ENCODE measurements at regions not wholly inside any gene's neighbourhood (a gene's known extent, or its start where the extent isn't known, plus 50 kb on each side); places are given as distances from the start of the nearest gene placed in this dataset.

- no peak for DNase-seq (ENCODE audit: low read depth)
Observed at GRCh38 chr4:144574000-144574399, 72.0 kb upstream of the HHIP start.

GRCh38 chr4:144574509-144574908 is 71.4 kb upstream of the HHIP start:
- DNase-seq (ENCODE audit: low read depth) = no peak

- peak; percentile 46 for DNase-seq (ENCODE audit: low read depth)
Observed at GRCh38 chr4:144575181-144575580, 70.8 kb upstream of the HHIP start.

GRCh38 chr4:144578681-144579080 is 67.3 kb upstream of the HHIP start:
- no peak for DNase-seq (ENCODE audit: low read depth)

GRCh38 chr4:144579411-144580030 is 66.4 kb upstream of the HHIP start:
- no peak for DNase-seq (ENCODE audit: low read depth)

- no peak for DNase-seq (ENCODE audit: low read depth)
Observed at GRCh38 chr4:144580430-144580829, 65.5 kb upstream of the HHIP start.

- DNase-seq (ENCODE audit: low read depth) = peak; percentile 62
Observed at GRCh38 chr4:144582105-144582850, 63.7 kb upstream of the HHIP start.

- DNase-seq (ENCODE audit: low read depth) = no peak
Observed at GRCh38 chr4:144582975-144583374, 63.0 kb upstream of the HHIP start.

GRCh38 chr4:144583658-144584057 is 62.3 kb upstream of the HHIP start:
- peak; percentile 76 for DNase-seq (ENCODE audit: low read depth)

GRCh38 chr4:144584428-144584827 is 61.5 kb upstream of the HHIP start:
- DNase-seq (ENCODE audit: low read depth) = no peak

GRCh38 chr4:144589512-144589911 is 56.4 kb upstream of the HHIP start:
- no peak for DNase-seq (ENCODE audit: low read depth)

- no peak for DNase-seq (ENCODE audit: low read depth)
Observed at GRCh38 chr4:144590020-144590419, 55.9 kb upstream of the HHIP start.

- peak; percentile 69 for DNase-seq (ENCODE audit: low read depth)
Observed at GRCh38 chr4:144591401-144591800, 54.6 kb upstream of the HHIP start.

- DNase-seq (ENCODE audit: low read depth) = no peak
Observed at GRCh38 chr4:144592264-144592663, 53.7 kb upstream of the HHIP start.

- no peak for DNase-seq (ENCODE audit: low read depth)
Observed at GRCh38 chr4:144594471-144594986, 51.4 kb upstream of the HHIP start.

- DNase-seq (ENCODE audit: low read depth) = no peak
Observed at GRCh38 chr4:144595681-144596080, 50.3 kb upstream of the HHIP start.

All from stromal cell of bone marrow (primary cell).